Kidney (tissue), 13 donors: ENCODE measurements at regions not wholly inside any gene's neighbourhood (a gene's known extent, or its start where the extent isn't known, plus 50 kb on each side); places are given as distances from the start of the nearest gene placed in this dataset.

Source experiments
- DNase-seq, 5 donors: peaks; one replicate each; pipeline ENCODE4 v3.0.0-alpha.2; 2013 to 2020
- FAIRE-seq: peaks from 2 replicates; lab custom pipeline; 2012; peaks lifted over from hg19 to GRCh38; lab: Jason Lieb, UNC
- H3K27ac ChIP-seq, 2 donors: one replicate each; pipeline ENCODE4 v1.7.0; 2013; ENCODE audit warnings: low read depth in 2 of 2, low read length in 2 of 2, inconsistent platforms in 1 of 2
- H3K27me3 ChIP-seq: one replicate; pipeline ENCODE4 v1.7.1; 2013; ENCODE audit warnings: low read length, inconsistent platforms; ENCODE audit not compliant: control insufficient read depth, insufficient read depth
- H3K36me3 ChIP-seq, 3 donors: one replicate each; pipeline versions ENCODE4 v1.7.0 to v1.7.1; 2013; ENCODE audit warnings: low read length in 3 of 3, control low read depth in 1 of 3, inconsistent platforms in 1 of 3; ENCODE audit not compliant: insufficient read depth in 3 of 3, control insufficient read depth in 2 of 3
- H3K4me1 ChIP-seq, 3 donors: one replicate each; pipeline versions ENCODE4 v1.7.0 to v1.7.1; 2013; ENCODE audit warnings: low read length in 3 of 3, inconsistent platforms in 1 of 3, low read depth in 1 of 3; ENCODE audit not compliant: control insufficient read depth in 2 of 3, insufficient read depth in 2 of 3
- H3K4me3 ChIP-seq, 3 donors: one replicate each; pipeline versions ENCODE4 v1.7.0 to v1.8.1; 2013; ENCODE audit warnings: low read length in 3 of 3, control low read depth in 1 of 3, inconsistent platforms in 1 of 3
- H3K9ac ChIP-seq, 3 donors: one replicate each; pipeline versions ENCODE4 v1.7.0 to v1.7.1; 2013; ENCODE audit warnings: low read length in 3 of 3, control low read depth in 1 of 3, inconsistent platforms in 1 of 3
- H3K9me3 ChIP-seq, 3 donors: one replicate each; pipeline versions ENCODE4 v1.7.0 to v1.7.1; 2013; ENCODE audit warnings: low read length in 3 of 3, control low read depth in 1 of 3, inconsistent platforms in 1 of 3; ENCODE audit not compliant: control insufficient read depth in 2 of 3, insufficient read depth in 1 of 3
- intact Hi-C: fragments of 100-400 bp; cut with DNase I; formaldehyde crosslinking; loops from one replicate; pipeline ENCODE4 v1.11.1; 2022
- TF ChIP-seq, protein P1 (sequence below): IDR thresholded peaks from 3 replicates; pipeline ENCODE4 v1.5.1; 2012; ENCODE audit warnings: mild to moderate bottlenecking, moderate library complexity, borderline replicate concordance; ENCODE audit not compliant: insufficient read depth; ENCODE audit errors: extremely low read depth
- donor health status: control.
- donor health status: control.
- donor health status: control.
- donor health status: control.
- donor health status: control.
- donor health status: DM: yes; HTN: yes; CAD: no.
- donor health status: Normal renal cell carcinoma (clear cell type).

DNA sequence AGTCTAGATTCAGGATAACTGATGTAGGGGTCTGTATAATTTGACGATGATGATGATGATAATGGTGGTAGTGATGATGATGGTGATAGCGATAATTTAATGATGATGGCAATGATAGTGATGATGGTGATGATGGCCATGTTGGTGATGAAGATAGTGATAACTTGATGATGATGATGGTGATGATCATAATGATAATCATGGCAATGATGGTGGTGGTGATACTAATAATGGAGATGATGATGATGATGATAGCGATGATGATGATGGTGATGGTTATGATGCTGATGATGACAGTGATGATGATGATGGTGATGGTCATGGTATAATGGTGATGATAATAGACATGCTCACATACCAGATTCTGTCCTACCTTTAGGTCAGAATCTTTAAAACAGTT lies 66.2 kb upstream of the SEZ6L start:
- H3K27ac ChIP-seq: no peak overlapping the region
- no peaks in the 10 kb centered on the region for H3K36me3 ChIP-seq
- H3K9ac ChIP-seq: no peak overlapping the region
- intact Hi-C loops: no loop called here
- no peaks in the 10 kb centered on the region for H3K27me3 ChIP-seq
- TF ChIP-seq, protein P1, sequence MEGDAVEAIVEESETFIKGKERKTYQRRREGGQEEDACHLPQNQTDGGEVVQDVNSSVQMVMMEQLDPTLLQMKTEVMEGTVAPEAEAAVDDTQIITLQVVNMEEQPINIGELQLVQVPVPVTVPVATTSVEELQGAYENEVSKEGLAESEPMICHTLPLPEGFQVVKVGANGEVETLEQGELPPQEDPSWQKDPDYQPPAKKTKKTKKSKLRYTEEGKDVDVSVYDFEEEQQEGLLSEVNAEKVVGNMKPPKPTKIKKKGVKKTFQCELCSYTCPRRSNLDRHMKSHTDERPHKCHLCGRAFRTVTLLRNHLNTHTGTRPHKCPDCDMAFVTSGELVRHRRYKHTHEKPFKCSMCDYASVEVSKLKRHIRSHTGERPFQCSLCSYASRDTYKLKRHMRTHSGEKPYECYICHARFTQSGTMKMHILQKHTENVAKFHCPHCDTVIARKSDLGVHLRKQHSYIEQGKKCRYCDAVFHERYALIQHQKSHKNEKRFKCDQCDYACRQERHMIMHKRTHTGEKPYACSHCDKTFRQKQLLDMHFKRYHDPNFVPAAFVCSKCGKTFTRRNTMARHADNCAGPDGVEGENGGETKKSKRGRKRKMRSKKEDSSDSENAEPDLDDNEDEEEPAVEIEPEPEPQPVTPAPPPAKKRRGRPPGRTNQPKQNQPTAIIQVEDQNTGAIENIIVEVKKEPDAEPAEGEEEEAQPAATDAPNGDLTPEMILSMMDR: no peak
- FAIRE-seq (no peak), DNase-seq (no peak)
- no peaks in the 10 kb centered on the region for H3K9me3 ChIP-seq
- H3K4me3 ChIP-seq: no peak overlapping the region
- no peaks in the 10 kb centered on the region for H3K4me1 ChIP-seq

DNA sequence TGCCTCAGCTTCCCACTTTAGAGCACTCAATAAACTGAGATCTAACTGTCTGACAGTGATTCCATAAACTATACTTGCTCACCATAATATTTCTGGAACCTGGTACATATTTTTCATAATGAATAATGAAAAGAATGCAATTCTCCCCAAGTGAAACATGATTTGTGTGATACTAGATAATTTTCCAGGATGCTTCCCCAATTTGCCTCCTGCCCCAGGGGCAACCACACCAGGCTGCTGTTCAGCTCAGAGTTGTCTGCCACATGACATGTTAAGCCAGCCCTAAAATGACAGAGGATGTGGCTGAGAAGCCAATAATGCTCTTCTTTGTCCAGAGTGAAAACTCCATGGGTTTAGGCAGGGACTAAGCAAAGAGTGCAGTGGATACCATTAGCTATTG lies 62.9 kb upstream of the SEZ6L start:
- peaks cover 0 to 3% (median 0%) of the 10 kb centered on the region in 3 donors for H3K9me3 ChIP-seq
- intact Hi-C loops: no loop called here
- H3K27ac ChIP-seq: no peak overlapping the region
- no peaks in the 10 kb centered on the region for H3K4me1 ChIP-seq
- DNase-seq (no peak), FAIRE-seq (no peak)
- no peak overlapping the region for H3K4me3 ChIP-seq
- H3K27me3 ChIP-seq: no peaks in the 10 kb centered on the region
- TF ChIP-seq, protein P1: no peak
- no peaks in the 10 kb centered on the region for H3K36me3 ChIP-seq
- H3K9ac ChIP-seq: no peak overlapping the region

DNA sequence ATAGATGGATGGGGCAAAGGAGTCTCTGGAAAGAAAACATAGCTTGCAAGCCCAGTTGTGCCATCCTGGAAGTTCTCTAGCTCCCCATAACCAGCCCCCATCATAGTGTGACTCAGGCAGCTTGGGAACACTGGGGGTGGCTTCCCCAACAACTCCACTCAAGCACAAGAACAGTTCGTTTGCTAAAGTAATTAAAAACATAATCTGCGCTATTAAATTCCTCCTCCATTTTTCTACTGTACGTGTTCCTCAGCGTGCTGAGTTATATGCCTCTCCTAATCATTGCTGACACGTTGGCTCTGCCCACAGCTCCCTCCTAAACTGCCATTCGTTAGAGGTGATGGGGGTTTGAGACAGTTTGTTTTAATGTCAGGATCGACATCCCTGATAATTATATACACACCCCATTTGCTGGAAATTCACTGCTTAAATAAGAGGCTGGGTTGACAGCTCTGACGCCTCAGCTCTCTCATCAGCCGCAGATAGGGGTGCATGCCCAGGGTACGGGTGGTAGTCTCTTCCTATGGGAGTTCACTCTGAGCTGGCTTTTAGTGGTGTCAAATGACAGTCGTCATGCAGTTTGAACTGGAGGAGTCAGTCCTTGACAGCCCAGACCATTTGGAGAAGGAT lies 59.5 kb upstream of the SEZ6L start:
- H3K4me3 ChIP-seq: no peak overlapping the region
- TF ChIP-seq, protein P1: no peak
- H3K27ac ChIP-seq: no peak overlapping the region
- no peaks in the 10 kb centered on the region for H3K4me1 ChIP-seq
- H3K9ac ChIP-seq: no peak overlapping the region
- DNase-seq: peak in 1 of 5 donors; percentile 0
- H3K9me3 ChIP-seq: peaks cover 0 to 3% (median 0%) of the 10 kb centered on the region in 3 donors
- no peak for FAIRE-seq
- intact Hi-C loops: no loop called here
- H3K36me3 ChIP-seq: no peaks in the 10 kb centered on the region
- H3K27me3 ChIP-seq: no peaks in the 10 kb centered on the region

GRCh38 chr22:26114826-26115225 lies 54.4 kb upstream of the SEZ6L start:
- H3K36me3 ChIP-seq: no peaks in the 10 kb centered on the region
- DNase-seq: no peak
- peaks cover 0 to 3% (median 0%) of the 10 kb centered on the region in 3 donors for H3K9me3 ChIP-seq
- FAIRE-seq: no peak
- no peaks in the 10 kb centered on the region for H3K27me3 ChIP-seq
- no peak overlapping the region for H3K4me3 ChIP-seq
- TF ChIP-seq, protein P1: no peak
- H3K27ac ChIP-seq: no peak overlapping the region
- intact Hi-C loops: no loop called here
- no peak overlapping the region for H3K9ac ChIP-seq
- H3K4me1 ChIP-seq: no peaks in the 10 kb centered on the region
